H9 (cell line): ENCODE measurements at regions not wholly inside any gene's neighbourhood (a gene's known extent, or its start where the extent isn't known, plus 50 kb on each side); places are given as distances from the start of the nearest gene placed in this dataset.
"Not testable (repeated sequence)": the region's sequence is repeated elsewhere in the genome, so short reads cannot be mapped to it uniquely, and the experiment has no call there.

Experiments
- DNase-seq: peaks from one replicate; pipeline ENCODE4 v3.0.0-alpha.2; 2017
- H2AFZ ChIP-seq: one replicate; pipeline ENCODE4 v1.6.1; 2013; ENCODE audit warnings: mild to moderate bottlenecking, low read length, control low read depth, moderate library complexity
- H2AK5ac ChIP-seq: 2 replicates; pipeline ENCODE4 v1.6.1; 2013; ENCODE audit warnings: low read length, control low read depth, mixed read lengths; ENCODE audit not compliant: insufficient read length
- H2BK120ac ChIP-seq: one replicate; pipeline ENCODE4 v1.6.1; 2013; ENCODE audit warnings: low read depth, mild to moderate bottlenecking, low read length, control low read depth, inconsistent platforms; ENCODE audit not compliant: poor library complexity, severe bottlenecking
- H2BK12ac ChIP-seq: 2 replicates; pipeline ENCODE4 v1.6.1; 2013; ENCODE audit warnings: low read length, control low read depth, mixed read lengths, low read depth; ENCODE audit not compliant: insufficient read length
- H2BK15ac ChIP-seq: 2 replicates; pipeline ENCODE4 v1.6.1; 2013; ENCODE audit warnings: low read depth, low read length, control low read depth
- H2BK20ac ChIP-seq: one replicate; pipeline ENCODE4 v1.6.1; 2013; ENCODE audit warnings: low read depth, mild to moderate bottlenecking, low read length, control low read depth, inconsistent platforms; ENCODE audit not compliant: poor library complexity, severe bottlenecking
- H2BK5ac ChIP-seq: 2 replicates; pipeline ENCODE4 v1.6.1; 2013; ENCODE audit warnings: low read length, control low read depth, mixed read lengths; ENCODE audit not compliant: insufficient read length
- H3K14ac ChIP-seq: 2 replicates; pipeline ENCODE4 v1.6.1; 2013; ENCODE audit warnings: low read length, control low read depth; ENCODE audit not compliant: insufficient read depth
- H3K18ac ChIP-seq: 2 replicates; pipeline ENCODE4 v1.6.1; 2013; ENCODE audit warnings: low read depth, mild to moderate bottlenecking, mixed read lengths, low read length, control low read depth; ENCODE audit not compliant: insufficient read length
- H3K23ac ChIP-seq: 2 replicates; pipeline ENCODE4 v1.6.1; 2013; ENCODE audit warnings: low read length, control low read depth, mixed read lengths, low read depth; ENCODE audit not compliant: insufficient read length
- H3K23me2 ChIP-seq: 2 replicates; pipeline ENCODE4 v1.6.1; 2013; ENCODE audit warnings: low read depth, mild to moderate bottlenecking, mixed read lengths, low read length, control low read depth; ENCODE audit not compliant: insufficient read length, poor library complexity, severe bottlenecking
- H3K27ac ChIP-seq: 2 replicates; pipeline ENCODE4 v1.5.1; 2013; ENCODE audit warnings: low read length, control low read depth, mixed read lengths, low read depth; ENCODE audit not compliant: insufficient read length
- H3K27me3 ChIP-seq: 2 replicates; pipeline ENCODE4 v1.6.1; 2013; ENCODE audit warnings: low read length, control low read depth, inconsistent platforms; ENCODE audit not compliant: insufficient read depth
- H3K4ac ChIP-seq: 2 replicates; pipeline ENCODE4 v1.6.1; 2013; ENCODE audit warnings: low read depth, mild to moderate bottlenecking, control low read depth, inconsistent platforms, low read length, moderate library complexity
- H3K4me1 ChIP-seq: 2 replicates; pipeline ENCODE4 v1.6.1; 2013; ENCODE audit warnings: low read length, control low read depth, inconsistent platforms; ENCODE audit not compliant: insufficient read depth
- H3K4me2 ChIP-seq: 2 replicates; pipeline ENCODE4 v1.6.1; 2013; ENCODE audit warnings: low read length, control low read depth, mixed read lengths; ENCODE audit not compliant: insufficient read length, insufficient read depth
- H3K56ac ChIP-seq: 2 replicates; pipeline ENCODE4 v1.6.1; 2013; ENCODE audit warnings: low read depth, mild to moderate bottlenecking, mixed read lengths, low read length, control low read depth; ENCODE audit not compliant: insufficient read length
- H3K79me1 ChIP-seq: 2 replicates; pipeline ENCODE4 v1.6.1; 2013; ENCODE audit warnings: low read depth, mild to moderate bottlenecking, moderate library complexity, low read length, control low read depth, inconsistent platforms; ENCODE audit not compliant: insufficient read depth, poor library complexity, severe bottlenecking
- H3K79me2 ChIP-seq: 2 replicates; pipeline ENCODE4 v1.6.1; 2013; ENCODE audit warnings: low read length, control low read depth, inconsistent platforms; ENCODE audit not compliant: insufficient read depth
- H3K9ac ChIP-seq: 2 replicates; pipeline ENCODE4 v1.6.1; 2013; ENCODE audit warnings: low read length, control low read depth, mixed read lengths; ENCODE audit not compliant: insufficient read length; ENCODE audit errors: extremely low read depth
- H3K9me3 ChIP-seq: one replicate; pipeline ENCODE4 v1.6.1; 2013; ENCODE audit warnings: low read depth, low read length, inconsistent platforms; ENCODE audit not compliant: control insufficient read depth
- H3T11ph ChIP-seq: one replicate; pipeline ENCODE4 v1.6.1; 2013; ENCODE audit warnings: mild to moderate bottlenecking, low read length, control low read depth, inconsistent platforms
- H4K20me1 ChIP-seq: one replicate; pipeline ENCODE4 v1.6.1; 2013; ENCODE audit not compliant: control insufficient read depth, insufficient read length, insufficient read depth
- H4K5ac ChIP-seq: 2 replicates; pipeline ENCODE4 v1.6.1; 2013; ENCODE audit warnings: low read depth, mild to moderate bottlenecking, mixed read lengths, low read length, control low read depth; ENCODE audit not compliant: insufficient read length
- H4K8ac ChIP-seq: replicated peaks from 2 replicates; pipeline ENCODE4 v1.6.1; 2013; ENCODE audit warnings: low read length, control low read depth, mixed read lengths, low read depth; ENCODE audit not compliant: insufficient read length
- H4K91ac ChIP-seq: 2 replicates; pipeline ENCODE4 v1.6.1; 2013; ENCODE audit warnings: low read depth, mild to moderate bottlenecking, moderate library complexity, mixed read lengths, low read length, control low read depth; ENCODE audit not compliant: insufficient read length
- H3K27ac Mint-ChIP-seq, 3 experiments: 2 replicates in 2 of 3; 3 replicates in 1 of 3; pipeline ENCODE4 v1.8.0; 2020 to 2021; ENCODE audit warnings: mixed read lengths in 3 of 3, mild to moderate bottlenecking in 1 of 3, moderate library complexity in 1 of 3
- H3K27me3 Mint-ChIP-seq: 2 replicates; pipeline ENCODE4 v1.8.0; 2021; ENCODE audit warnings: low read depth, mild to moderate bottlenecking, moderate library complexity, mixed read lengths
- H3K36me3 Mint-ChIP-seq, 3 experiments: 2 replicates in 2 of 3; 3 replicates in 1 of 3; pipeline ENCODE4 v1.8.0; 2020 to 2021; ENCODE audit warnings: low read depth in 3 of 3, mixed read lengths in 3 of 3; ENCODE audit not compliant: insufficient read depth in 1 of 3
- H3K4me1 Mint-ChIP-seq, 2 experiments: 2 replicates each; pipeline ENCODE4 v1.8.0; 2020; ENCODE audit warnings: mixed read lengths in 2 of 2
- H3K4me3 Mint-ChIP-seq, 2 experiments: 2 replicates in 1 of 2; 3 replicates in 1 of 2; pipeline ENCODE4 v1.8.0; 2020 to 2021; ENCODE audit warnings: mild to moderate bottlenecking in 2 of 2, mixed read lengths in 2 of 2, moderate library complexity in 1 of 2
- H3K9me3 Mint-ChIP-seq, 2 experiments: 2 replicates in 1 of 2; 3 replicates in 1 of 2; pipeline ENCODE4 v1.8.0; 2020; ENCODE audit warnings: mild to moderate bottlenecking in 2 of 2, mixed read lengths in 2 of 2, moderate library complexity in 1 of 2
- WGBS: extraction: QIAGEN DNeasy Blood & Tissue Kit; methylation state at CpG from one replicate; pipeline ENCODE4 v1.1.7; 2013; ENCODE audit warnings: missing lambda C conversion rate, low lambda C conversion rate, mixed read lengths; ENCODE audit not compliant: insufficient read length; ENCODE audit errors: extremely low coverage; 5-methylcytosine and 5-hydroxymethylcytosine counted together
- TF ChIP-seq, protein P1 (sequence below): fragments of 200-600 bp; sonication (generic); conservative IDR thresholded peaks from 3 replicates; pipeline ENCODE4 v1.8.0; 2021; ENCODE audit warnings: antibody characterized with exemption, mild to moderate bottlenecking

DNA sequence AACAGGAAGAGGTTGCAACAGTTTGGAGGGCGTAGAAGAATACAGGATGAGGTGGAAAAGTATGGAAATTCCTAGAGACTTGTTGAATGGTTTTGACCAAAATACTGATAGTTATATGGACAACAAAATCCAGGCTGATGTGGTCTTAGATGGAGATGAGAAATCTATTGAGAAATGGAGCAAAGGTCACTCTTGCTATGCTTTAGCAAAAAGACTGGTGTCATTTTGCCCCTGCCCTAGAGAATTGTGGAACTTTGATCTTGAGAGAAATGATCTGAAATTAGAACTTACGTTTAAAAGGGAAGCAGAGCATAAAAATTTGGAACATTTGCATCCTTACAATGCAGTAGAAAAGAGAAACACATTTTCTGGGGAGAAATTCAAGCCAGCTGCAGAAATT is 686.9 kb upstream of the GBE1 start:
- no peak overlapping the region for H2BK120ac ChIP-seq
- no peaks in the 10 kb centered on the region for H3K79me1 ChIP-seq
- H3K23ac ChIP-seq = no peak overlapping the region
- no peak overlapping the region for H3K18ac ChIP-seq
- H3K4me2 ChIP-seq = no peak overlapping the region
- H3K56ac ChIP-seq = no peak overlapping the region
- Mint-ChIP-seq H3K4me3 (no peak overlapping the region), H3K36me3 (peaks cover 10 to 32% (median 22%) of the 10 kb centered on the region in 3 experiments), H3K27ac (no peak overlapping the region), H3K9me3 (peaks cover 15 to 30% of the 10 kb centered on the region in 2 experiments), H3K27me3 (no peaks in the 10 kb centered on the region), H3K4me1 (no peaks in the 10 kb centered on the region)
- DNase-seq = no peak
- H2BK20ac ChIP-seq = no peak overlapping the region
- no peaks in the 10 kb centered on the region for H3K79me2 ChIP-seq
- no peaks in the 10 kb centered on the region for H3K23me2 ChIP-seq
- no peaks in the 10 kb centered on the region for H3K27me3 ChIP-seq
- no peak overlapping the region for H3K4ac ChIP-seq
- no peak overlapping the region for H2AFZ ChIP-seq
- H3K4me1 ChIP-seq = no peaks in the 10 kb centered on the region
- H3T11ph ChIP-seq = no peak overlapping the region
- H2BK12ac ChIP-seq = no peak overlapping the region
- no peak overlapping the region for H4K8ac ChIP-seq
- TF ChIP-seq, protein P1, sequence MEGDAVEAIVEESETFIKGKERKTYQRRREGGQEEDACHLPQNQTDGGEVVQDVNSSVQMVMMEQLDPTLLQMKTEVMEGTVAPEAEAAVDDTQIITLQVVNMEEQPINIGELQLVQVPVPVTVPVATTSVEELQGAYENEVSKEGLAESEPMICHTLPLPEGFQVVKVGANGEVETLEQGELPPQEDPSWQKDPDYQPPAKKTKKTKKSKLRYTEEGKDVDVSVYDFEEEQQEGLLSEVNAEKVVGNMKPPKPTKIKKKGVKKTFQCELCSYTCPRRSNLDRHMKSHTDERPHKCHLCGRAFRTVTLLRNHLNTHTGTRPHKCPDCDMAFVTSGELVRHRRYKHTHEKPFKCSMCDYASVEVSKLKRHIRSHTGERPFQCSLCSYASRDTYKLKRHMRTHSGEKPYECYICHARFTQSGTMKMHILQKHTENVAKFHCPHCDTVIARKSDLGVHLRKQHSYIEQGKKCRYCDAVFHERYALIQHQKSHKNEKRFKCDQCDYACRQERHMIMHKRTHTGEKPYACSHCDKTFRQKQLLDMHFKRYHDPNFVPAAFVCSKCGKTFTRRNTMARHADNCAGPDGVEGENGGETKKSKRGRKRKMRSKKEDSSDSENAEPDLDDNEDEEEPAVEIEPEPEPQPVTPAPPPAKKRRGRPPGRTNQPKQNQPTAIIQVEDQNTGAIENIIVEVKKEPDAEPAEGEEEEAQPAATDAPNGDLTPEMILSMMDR = no peak
- no peak overlapping the region for H3K14ac ChIP-seq
- H2AK5ac ChIP-seq = no peak overlapping the region
- H4K5ac ChIP-seq = no peak overlapping the region
- H2BK5ac ChIP-seq = no peak overlapping the region
- no peak overlapping the region for H4K91ac ChIP-seq
- no CpG with 5 or more reads among the region's 2 CpGs for WGBS
- H3K27ac ChIP-seq = no peak overlapping the region
- H4K20me1 ChIP-seq = no peaks in the 10 kb centered on the region
- H2BK15ac ChIP-seq = no peak overlapping the region
- H3K9me3 ChIP-seq = peaks cover 16% of the 10 kb centered on the region
- no peak overlapping the region for H3K9ac ChIP-seq

DNA sequence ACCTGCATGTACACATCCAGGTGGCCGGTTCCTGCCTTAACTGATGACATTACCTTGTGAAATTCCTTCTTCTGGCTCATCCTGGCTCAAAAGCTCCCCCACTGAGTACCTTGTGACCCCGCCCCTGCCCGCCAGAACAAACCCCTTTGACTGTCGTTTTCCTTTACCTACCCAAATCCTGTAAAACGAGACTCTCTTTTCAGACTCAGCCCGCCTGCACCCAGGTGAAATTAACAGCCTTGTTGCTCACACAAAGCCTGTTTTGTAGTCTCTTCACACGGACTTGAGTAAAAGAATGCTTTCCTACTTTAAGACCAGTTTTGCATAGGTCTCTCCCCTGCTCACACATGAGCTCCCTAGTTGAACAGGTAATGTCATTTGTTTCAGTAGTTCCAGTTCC is 667.4 kb upstream of the GBE1 start:
- not testable (repeated sequence) for H3K79me2 ChIP-seq, H3K27me3 ChIP-seq, H3K9me3 Mint-ChIP-seq, H3K14ac ChIP-seq, H3K4me1 ChIP-seq, H3K23me2 ChIP-seq, H3K79me1 ChIP-seq, H3K4ac ChIP-seq, H2AFZ ChIP-seq, H2BK20ac ChIP-seq, H3K4me2 ChIP-seq, H3K18ac ChIP-seq, H4K91ac ChIP-seq, H3K56ac ChIP-seq, H3K9ac ChIP-seq, H2BK15ac ChIP-seq, H2BK12ac ChIP-seq, H4K20me1 ChIP-seq, H2BK5ac ChIP-seq, H4K8ac ChIP-seq, H2BK120ac ChIP-seq, H2AK5ac ChIP-seq, H4K5ac ChIP-seq, H3K9me3 ChIP-seq, H3K23ac ChIP-seq, H3T11ph ChIP-seq, H3K27me3 Mint-ChIP-seq
- peak overlapping the region; percentile 43 to 47 for H3K4me3 Mint-ChIP-seq
- H3K27ac ChIP-seq = peak overlapping the region; percentile 90
- H3K4me1 Mint-ChIP-seq = peaks cover 74% of the 10 kb centered on the region in 2 experiments
- peak; percentile 89 for DNase-seq
- H3K36me3 Mint-ChIP-seq = peaks cover 0 to 19% (median 1%) of the 10 kb centered on the region in 3 experiments; a peak in 5 of 7 replicates
- H3K27ac Mint-ChIP-seq = peak overlapping the region; percentile 94 to 99 (median 98)
- WGBS = no CpG with 5 or more reads among the region's 7 CpGs
